ENCODE measurements at regions not wholly inside any gene's neighbourhood (a gene's known extent, or its start where the extent isn't known, plus 50 kb on each side); places are given as distances from the start of the nearest gene placed in this dataset.

- DNase-seq (ENCODE audit: low read depth, low spot score), result no peak
- no peak for TF ChIP-seq CTCF (IDR thresholded peaks at IDR 0.05; ENCODE audit: low read depth, low read length)
- in situ Hi-C loops (cut with HindIII; ENCODE audit: low sequenced_read_pairs), result no loop called here
Observed at GRCh38 chr5:19044931-19045695, 942.9 kb downstream of the CDH18 start.

DNA sequence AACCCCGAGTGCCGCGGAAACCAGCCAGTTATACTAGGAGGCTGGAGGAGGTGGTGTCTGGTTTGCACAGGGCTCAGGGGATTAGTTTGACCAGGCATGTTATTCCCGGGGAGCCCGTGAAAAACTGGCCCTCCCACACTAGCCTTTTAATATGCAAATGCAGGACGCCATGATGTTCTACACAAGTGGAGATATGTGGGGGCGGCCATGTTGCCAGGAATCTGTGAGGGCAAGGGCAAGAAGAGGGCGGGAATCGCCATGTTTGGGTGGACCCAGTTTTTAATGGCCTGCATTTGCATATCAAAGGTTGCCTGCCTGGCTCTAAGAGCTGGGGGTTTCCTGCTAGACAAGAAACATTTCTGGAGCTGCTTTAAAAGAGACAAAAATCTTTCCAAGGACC, 940.7 kb downstream of the CDH18 start:
- no peak overlapping the region for H3K4me3 ChIP-seq (ENCODE audit: low read depth, low read length)
- in situ Hi-C loops (cut with HindIII; ENCODE audit: low sequenced_read_pairs), result no loop called here
- no peak for DNase-seq (ENCODE audit: low read depth, low spot score)
- no peak for TF ChIP-seq CTCF (IDR thresholded peaks at IDR 0.05; ENCODE audit: low read depth, low read length)

More at GRCh38 chr5:19044931-19045695, 942.9 kb downstream of the CDH18 start:
- H3K4me3 ChIP-seq (ENCODE audit: low read depth, low read length), result no peak overlapping the region

DNA sequence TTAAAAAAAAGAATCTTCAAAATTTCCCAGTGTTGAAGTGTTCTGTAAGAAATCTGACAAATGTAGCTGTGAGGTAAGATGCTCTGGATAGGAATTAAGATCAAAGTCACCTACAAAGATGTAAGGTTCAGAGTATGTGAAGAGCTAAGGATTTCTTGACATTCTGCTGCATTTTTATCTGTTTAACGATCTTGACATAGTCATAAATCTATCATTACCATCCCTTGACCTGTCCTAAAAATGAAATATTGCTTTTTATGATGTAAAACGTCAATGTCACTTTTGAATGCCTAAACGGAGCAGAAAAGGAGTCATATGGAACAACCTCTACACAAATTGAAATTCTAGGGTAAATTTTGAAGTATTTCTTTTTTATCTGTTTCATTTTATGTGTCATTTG, 939.3 kb downstream of the CDH18 start:
- in situ Hi-C loops (cut with HindIII; ENCODE audit: low sequenced_read_pairs), result no loop called here
- no peak for TF ChIP-seq CTCF (IDR thresholded peaks at IDR 0.05; ENCODE audit: low read depth, low read length)
- DNase-seq (ENCODE audit: low read depth, low spot score), result no peak
- H3K4me3 ChIP-seq (ENCODE audit: low read depth, low read length), result no peak overlapping the region

- DNase-seq (ENCODE audit: low read depth, low spot score), result no peak
- H3K4me3 ChIP-seq (ENCODE audit: low read depth, low read length), result no peak overlapping the region
- in situ Hi-C loops (cut with HindIII; ENCODE audit: low sequenced_read_pairs), result no loop called here
- TF ChIP-seq CTCF (IDR thresholded peaks at IDR 0.05; ENCODE audit: low read depth, low read length), result no peak
Observed at GRCh38 chr5:19058216-19058615, 929.8 kb downstream of the CDH18 start.

GRCh38 chr5:19064094-19064493, 923.9 kb downstream of the CDH18 start:
- in situ Hi-C loops (cut with HindIII; ENCODE audit: low sequenced_read_pairs), result no loop called here
- TF ChIP-seq CTCF (IDR thresholded peaks at IDR 0.05; ENCODE audit: low read depth, low read length), result no peak
- DNase-seq (ENCODE audit: low read depth, low spot score), result no peak
- H3K4me3 ChIP-seq (ENCODE audit: low read depth, low read length), result no peak overlapping the region

DNA sequence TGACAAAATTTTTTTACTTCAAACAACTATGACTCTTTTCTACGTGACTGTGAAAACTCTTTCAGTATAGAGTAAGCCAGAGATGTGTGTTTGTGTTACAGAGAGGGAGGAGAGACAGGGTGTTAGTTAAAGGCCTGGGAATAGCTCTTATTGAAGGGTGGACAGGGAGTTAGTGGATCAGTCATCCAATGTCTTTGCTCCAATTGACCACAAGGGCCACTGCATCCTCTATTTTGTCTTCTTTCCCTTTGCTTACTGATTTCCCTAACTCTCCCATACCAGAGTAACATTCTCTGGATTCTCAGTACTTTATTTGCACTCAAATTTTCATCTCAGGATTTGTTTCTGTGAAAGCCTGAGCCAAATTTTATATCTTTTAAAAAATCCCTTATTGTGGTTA, 920.3 kb downstream of the CDH18 start:
- in situ Hi-C loops (cut with HindIII; ENCODE audit: low sequenced_read_pairs), result no loop called here
- no peak for TF ChIP-seq CTCF (IDR thresholded peaks at IDR 0.05; ENCODE audit: low read depth, low read length)
- H3K4me3 ChIP-seq (ENCODE audit: low read depth, low read length), result no peak overlapping the region

More for the DNA sequence above, 920.3 kb downstream of the CDH18 start:
- DNase-seq (ENCODE audit: low read depth, low spot score), result no peak

All from astrocyte of the spinal cord (primary cell).